T-helper 1 cell (primary cell): ENCODE measurements at regions not wholly inside any gene's neighbourhood (a gene's known extent, or its start where the extent isn't known, plus 50 kb on each side); places are given as distances from the start of the nearest gene placed in this dataset.

Experiments
- DNase-seq, 5 donors: peaks; one replicate each; pipeline ENCODE4 v3.0.0-alpha.2; 2012 to 2020

DNA sequence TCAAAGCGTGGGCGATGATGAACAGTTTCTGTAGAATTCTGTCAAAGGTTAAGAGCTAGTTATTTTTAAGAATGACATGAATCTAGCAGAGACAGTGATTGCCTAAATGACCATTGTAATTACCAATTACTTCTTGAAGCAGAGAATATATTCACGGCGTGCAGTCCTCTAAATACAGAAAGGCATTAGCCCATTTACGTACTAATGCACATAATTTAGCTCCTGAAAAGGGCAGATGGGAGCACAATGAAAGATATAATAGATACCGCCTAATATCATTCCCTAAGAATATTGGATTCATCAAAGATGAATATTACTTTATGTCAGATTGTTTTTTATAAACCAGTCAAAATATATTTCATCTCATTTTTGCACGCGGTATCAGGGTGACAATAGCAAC lies 212.4 kb downstream of the URI1 start:
- no peak for DNase-seq

DNA sequence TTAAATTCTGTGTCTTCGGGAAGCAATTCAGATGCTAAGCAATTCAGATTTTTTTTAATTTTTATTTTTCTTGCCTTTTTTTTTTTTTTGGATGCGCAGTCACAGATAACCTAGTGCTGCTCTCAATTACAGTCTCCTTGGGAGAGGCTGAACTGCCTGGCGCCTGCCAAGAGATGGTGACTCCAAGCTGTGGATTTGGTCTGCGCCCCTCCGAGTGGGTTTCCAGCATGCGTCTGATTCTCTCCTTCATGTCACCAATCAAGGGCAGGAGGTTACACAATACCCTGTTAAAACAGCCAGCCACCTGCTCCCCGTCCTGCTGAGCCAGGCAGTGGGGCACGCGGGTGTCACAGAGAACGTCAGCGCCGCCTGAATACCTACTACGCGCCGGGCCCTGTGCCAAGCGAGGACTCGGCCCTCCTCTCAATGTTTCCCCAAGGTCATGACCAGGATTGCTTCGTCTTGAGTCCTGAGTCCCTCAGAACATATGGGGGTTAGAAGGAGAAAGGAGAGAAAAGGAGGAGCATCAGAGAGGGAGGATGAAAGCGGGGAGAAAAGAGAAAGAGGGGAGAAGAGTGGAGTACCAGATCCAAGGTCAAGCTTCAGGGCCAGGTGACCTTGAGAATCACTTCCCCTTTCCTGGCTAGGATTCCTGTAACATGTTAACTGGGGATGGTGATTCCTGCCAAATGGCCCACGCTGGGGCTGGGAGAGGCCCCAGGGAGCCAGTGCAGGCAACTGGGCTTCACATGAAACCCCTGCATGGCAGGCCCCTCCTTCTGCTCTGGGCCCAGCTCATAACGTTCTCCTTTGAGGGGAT lies 213.6 kb downstream of the URI1 start:
- no peak for DNase-seq

DNA sequence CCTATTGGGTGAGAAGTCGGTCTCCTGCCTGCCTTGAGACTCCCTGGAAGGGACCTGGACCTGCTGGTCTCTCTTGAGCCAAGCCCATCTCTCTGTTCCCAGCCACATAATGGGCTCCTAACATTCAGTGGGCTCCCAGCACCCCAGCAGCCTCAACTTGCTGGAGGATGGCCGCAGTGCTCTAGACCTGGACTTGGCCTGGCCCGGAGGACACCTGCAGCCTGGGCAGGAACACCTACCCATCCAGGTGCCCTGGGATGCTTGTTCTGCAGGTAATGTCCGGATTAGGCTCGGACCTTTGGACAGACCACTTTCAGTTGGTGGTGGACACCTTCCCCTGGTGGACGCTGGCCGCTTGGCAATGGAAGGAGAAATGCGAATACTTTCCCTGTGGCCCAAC lies 214.6 kb downstream of the URI1 start:
- no peak for DNase-seq

DNA sequence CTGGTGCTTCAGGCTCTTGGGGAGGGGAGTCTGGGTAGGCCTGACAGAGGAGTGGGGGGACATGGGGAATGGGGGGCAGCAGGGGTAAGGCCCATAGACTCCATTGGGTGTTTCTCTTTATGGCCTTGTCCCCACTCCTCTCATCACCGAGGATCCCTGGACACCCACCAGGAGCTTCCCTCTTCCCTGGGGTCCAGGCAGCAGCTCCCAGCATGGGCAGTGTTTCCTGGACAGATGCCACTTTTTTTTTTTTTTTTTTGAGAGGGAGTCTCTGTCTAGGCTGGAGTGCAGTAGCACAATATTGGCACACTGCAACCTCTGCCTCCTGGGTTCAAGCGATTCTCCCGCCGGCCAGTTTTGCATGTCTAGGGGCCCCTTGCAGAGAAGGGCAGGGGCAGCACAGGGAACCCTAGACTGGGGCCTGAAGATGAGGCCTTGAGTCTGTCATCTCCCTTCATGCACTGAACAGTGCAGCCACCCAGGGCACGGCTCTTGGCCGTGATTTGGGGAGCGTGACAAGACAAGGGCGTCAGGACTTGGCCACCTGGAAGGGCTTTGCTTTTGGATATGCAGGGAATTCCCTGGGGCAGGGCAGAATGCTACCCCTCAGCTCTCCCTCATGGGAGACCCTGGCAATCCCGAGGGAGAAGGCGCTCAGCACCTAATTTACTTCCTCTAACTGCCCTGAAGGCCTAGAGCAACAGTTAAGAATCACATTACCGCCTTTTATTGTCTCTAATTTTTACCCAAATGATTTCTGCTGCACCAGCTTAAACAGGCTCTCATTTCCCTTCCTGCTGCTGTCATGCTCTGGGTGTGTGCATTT lies 213.9 kb upstream of the ZNF536 start:
- no peak for DNase-seq

DNA sequence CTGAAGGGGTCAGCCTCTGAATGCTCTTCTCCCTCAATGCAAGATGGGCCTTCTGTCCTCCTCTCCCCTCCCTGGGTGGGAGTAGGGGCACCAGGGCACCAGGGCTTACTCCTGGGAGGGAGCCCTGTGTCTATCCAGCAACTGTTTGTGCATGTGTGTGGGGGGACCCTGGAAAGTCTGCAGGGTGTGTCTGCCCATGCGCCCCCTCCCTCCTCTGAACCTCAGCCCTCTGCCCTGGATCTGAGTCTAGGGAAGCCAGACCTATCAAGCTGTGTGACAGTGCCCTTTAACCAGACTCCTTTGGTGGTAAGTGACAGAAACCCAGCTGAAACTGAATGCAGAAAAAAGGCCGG lies 213.3 kb upstream of the ZNF536 start:
- DNase-seq = no peak

DNA sequence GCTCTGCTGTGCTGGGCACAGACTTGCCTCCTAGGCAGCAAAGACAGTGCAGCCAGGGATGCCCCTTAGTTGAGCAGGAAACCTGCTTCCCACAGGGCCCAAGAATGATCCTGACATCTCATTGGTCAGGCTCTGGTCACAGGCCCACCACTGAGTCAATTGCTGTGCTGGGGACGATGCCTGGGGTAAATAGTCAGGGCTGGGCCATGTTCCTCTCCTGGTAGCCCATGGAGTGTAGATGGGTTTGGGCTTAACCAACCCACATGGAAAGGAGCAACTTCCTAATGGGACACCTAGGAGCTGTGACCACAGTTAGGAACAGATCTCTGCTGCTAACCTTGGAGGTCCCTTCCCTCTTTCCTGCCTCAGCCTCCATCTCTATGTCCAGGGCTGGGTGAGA lies 212.5 kb upstream of the ZNF536 start:
- DNase-seq = no peak

DNA sequence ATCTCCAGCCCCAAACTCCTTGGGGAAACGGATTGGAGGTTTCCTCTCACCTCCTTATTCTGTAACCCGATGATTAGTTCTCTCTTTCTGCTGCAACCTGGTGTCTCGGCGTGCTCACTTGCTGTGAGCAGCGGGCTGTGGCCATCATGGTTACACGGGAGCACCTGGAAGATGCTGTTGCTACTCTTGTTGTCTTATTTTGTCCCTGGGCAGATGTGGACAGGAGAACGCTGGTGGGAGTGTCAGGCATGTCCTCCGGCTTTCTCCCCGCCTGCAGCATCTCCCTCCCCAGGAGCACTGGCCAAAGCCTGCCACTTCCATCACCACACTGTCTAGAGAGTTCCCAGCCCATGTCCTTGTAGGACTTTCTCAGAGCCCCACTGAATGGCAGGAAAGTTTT lies 211.8 kb upstream of the ZNF536 start:
- no peak for DNase-seq

DNA sequence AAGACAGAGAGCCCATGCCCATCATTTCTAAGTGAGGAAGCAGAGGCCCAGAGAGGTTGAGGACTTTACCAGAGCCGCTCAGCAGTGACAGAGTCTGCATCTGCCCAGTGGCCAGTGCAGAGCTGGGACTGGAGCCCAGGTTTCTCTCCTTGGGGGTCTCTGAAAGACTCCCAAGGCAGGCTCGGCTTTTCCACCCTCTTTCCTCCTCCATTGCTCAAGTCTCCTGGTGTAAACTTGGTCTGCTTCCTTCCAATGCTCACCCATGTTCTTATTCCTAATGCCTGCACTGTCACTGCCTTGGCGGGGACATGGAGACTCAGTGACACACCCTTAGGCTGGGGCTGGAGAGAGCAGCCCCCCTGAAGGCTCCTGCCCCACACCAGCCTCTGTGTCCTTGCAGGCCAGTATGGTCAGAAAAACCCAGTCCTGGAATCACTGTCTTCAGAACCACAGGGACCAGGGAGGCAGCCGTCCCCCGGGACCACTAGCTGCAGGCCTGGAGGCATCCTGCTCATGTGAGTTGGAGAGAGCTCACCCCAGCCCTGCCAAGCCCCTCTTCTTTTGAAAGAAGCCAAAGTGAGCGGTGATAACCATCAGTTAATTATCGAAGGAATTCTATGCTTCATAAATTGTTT lies 211.0 kb upstream of the ZNF536 start:
- DNase-seq = no peak

DNA sequence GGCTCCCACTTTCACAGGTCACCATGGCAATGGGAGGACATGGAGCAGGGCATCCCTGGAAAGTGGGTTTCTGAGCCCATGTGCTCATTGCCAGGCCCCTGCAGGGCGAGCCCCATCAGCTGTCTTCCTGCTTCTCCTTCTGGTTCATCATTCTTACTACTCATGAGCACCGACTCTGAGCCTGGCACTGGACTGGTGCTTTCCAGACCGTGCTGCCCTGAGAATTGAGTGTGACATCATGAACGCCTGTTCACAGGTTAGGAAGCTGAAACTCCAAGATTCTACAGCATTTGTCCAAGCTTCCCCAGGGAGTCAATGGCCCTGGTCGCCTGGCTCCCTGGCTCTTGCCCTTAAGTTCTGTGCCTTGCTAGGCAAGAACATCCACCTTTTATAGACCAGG lies 210.4 kb upstream of the ZNF536 start:
- no peak for DNase-seq

DNA sequence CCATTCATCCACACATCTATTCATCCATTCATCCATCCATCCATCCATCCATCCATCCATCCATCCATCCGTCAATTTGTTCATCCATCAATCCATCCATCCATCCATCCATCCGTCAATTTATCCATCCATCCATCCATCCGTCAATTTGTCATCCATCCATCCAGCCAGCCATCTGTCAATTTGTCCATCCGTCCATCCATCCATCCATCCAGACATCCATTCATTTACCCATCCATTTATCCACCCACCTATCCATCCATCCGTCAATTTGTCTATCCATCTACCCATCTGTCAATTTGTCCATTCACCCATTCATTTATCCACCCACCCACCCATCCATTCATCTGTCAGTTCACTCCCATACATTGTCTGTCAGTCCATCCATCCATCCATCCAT lies 209.5 kb upstream of the ZNF536 start:
- DNase-seq = no peak

DNA sequence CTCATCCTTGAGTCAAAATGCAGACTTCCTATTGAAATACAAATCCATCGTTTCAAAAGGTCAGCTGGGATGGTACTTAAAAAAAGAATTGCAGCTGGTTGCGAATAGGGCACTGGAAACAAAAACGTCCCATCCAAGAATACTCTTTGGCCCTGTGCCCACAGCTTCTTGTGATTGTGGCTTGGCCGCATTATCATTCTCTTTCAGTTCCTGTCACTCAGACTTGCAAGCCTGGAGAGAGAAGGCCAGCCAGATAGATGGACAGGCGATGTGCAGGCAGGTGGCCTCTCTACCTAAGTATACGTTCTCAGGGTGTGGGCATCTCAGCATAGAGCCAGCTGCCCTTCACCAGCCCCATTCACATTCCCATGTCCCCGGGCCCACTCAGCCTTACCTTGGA lies 208.5 kb upstream of the ZNF536 start:
- no peak for DNase-seq

DNA sequence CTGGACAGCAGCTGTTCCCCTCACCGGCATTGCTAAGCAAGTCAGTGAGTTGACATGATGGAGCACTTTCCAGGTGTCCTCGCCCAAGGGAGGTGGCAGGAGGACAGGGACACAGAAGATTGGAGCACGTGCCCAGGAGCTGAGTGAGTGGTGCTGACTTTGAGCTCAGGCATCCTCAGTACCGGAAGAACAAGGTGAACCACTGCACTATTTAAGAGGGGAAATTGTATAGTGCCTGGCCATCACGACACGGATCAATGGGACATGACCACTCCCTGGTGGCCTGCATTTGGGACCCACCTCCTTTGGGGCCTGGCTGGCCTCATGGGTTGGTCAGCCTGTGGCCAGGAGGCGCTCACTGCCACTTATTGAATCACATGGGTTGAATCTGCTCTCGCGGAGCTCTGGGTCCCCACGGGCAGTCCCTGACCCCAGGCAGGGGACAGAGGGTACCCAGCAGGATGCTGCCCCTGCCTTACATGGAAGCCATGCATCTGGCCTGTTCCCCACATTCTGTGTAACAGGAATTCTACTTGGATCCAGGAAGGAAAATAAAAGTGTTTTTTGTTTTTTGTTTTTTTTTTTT lies 206.9 kb upstream of the ZNF536 start:
- DNase-seq = no peak

DNA sequence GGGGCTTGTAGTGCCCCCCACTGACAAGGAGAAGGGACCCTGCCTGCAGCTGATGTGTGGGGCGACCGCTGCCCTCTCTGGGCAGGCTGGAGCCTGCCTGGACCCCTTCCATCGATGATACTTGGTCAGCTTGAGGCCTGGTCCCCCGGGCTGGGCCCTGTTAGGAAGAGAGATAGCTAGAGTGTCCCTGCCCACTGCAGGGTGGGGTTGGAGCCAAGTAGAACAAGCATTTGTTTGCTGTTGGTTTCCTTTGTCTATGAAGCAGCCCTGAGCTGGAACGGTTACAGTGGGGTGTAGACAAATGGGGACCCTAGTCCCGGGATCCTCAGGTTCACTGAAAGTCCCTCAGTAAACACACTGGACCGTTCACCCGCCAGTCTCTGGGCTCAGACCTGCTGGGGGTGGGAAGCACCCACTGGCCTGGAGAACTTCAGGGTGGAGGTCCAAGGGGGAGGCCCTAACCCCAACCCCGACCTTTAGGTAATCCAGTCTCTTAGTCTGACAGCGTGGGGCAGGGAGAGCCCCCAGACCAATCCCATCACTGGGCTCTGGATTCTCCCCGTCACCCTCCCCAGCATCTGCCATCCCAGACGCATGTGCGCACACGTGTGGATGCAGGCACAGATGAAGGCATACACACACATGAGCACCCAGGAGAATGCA lies 204.8 kb upstream of the ZNF536 start:
- no peak for DNase-seq

DNA sequence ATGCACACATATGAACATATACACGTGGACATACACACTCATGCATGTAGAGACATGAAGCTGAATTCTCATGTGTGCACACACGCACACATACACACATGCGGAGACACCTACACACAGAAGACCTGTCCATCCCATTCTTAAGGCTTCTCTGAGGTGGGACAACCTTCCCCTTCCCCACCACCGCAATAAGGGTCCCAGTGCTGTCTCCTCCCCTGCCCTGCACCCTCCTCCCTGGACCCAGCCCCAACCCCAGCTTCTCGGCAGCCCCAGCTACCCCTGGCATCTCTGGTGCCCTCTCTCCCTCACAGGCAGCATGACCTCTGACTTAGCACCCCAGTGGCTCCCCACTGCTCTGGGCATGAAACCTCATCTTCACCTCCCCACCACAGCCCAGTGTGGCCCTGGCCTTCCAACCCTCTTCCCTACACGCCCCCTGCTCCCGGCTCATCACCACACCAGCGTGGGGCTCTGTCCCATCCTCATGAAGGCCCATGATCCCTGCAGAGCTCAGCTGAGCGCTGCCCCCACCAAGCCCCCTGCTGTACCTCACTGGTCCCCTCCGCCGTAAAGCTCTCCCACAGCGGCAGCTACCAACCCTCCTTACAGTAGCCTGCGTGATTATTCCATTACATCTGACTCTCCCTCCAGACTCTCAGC lies 204.1 kb upstream of the ZNF536 start:
- DNase-seq = no peak

DNA sequence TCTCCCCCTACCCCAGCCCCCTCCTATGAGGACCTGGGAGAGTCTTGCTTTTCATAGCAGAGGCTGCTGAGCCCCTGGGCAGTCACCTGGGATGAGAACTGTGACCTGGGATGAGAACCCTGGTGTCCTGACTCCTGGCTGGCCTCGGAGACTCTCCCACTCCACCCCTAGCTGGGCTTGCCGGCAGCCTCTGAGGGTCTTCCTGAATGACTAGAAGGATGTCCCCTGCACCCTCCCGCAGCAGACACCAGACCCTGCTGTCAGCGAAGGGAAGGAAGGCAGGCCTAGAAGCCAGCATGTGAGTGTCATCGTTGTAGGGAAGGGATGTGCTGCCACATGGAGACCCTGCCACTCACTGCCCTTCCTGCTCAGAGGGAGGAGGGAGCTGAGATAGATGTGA lies 203.4 kb upstream of the ZNF536 start:
- DNase-seq = no peak

DNA sequence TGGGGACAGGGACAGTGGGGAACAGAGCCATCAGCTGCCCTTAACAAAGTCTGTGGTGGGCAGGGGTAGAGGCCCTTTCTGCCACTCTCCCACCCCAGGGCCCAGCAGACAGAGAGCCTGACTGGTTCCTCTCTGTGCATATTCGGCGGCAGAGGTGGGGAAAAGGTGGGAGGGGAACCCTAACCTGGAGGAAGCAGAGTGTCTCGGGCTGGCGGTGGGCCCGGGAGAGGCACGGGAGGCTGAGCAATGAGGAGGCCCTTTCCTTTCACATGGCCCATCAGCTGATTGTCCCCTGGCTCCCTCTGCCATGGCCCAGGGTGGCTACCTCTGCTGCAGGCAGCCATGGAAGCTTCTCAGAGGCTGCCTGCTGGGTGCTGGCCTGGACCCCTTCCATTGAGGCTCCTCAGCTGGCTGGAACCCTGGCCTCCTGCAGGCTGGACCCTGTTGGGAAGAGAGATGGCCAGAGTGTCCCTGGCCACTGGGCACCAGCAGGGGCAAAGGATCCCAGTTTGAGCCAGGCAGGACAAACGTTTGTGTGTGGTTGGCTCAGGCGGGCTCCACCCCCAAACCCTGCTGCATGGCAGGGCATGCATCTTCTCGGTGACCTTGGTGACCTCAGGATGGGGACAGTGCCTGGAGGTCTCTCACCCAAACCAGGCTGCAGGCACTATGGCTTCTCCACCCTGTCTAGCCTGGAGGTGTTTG lies 202.8 kb upstream of the ZNF536 start:
- DNase-seq = no peak

DNA sequence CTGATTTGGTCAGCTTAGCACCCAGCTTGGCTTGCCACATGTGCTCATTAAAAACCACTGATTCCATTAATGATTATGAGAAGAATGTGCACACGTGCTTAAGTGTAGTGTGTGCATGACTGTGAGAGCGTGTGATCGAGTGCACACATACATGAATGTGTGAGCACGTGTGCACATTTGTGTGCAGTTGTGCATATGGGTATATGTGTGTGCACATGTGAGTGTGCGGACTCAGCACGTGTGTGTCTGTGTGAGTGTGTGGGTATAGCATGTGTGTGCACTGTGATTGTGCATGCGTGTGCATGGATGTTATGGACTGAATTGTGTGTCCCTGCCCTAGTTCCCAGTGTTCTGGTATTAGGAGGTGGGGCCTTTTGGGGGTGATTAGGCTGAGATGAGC lies 202.1 kb upstream of the ZNF536 start:
- DNase-seq = no peak

DNA sequence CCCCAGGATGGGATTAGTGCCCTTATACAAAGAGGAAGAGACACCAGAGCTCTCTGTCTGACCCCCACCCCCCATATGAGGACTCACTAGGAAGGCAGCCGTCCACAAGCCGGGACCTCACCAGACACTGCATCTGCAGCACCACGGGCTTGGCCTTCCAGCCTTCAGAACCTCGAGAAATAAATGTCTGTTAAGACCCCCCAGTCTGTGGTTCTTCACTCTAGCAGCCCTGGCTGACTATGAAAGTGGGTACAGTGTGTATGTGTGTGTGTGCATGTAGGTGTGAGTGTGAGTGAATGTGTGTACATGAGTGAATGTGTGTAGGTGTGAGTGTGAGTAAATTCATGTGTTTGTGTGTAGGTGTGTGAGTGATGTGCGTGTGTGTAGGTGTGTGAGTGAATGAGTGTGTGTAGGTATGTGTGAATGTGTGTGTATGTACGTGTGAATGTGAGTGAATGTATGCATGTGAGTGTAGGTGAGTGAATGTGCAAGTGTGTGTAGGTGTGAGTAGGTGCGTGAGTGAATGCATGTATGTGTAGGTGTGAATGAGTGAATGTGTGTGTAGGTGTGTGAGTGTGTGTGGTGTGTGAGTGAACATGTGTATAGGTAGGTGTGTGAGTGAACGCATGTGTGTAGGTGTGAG lies 201.6 kb upstream of the ZNF536 start:
- no peak for DNase-seq

DNA sequence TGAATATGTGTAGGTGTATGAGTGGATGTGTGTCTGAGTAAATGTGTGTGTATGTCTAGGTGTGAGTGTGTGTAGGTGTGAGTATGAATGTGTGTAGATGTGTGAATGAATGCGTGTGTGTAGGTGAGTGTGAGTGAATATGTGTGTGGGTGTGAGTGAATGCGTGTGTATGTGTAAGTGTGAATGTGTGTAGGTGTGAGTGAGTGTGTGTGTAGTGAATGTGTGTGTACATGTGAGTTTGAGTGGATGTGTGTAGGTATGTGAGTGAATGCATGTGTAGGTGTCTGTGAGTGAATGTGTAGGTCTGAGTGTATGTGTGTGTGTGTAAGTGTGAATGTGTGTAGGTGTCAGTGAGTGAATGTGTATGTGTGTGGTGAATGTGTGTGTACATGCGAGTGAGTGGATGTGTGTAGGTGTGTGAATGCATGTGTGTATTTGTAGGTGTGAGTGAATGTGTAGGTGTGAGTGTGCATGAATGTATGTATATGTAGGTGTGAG lies 201.0 kb upstream of the ZNF536 start:
- DNase-seq = no peak

DNA sequence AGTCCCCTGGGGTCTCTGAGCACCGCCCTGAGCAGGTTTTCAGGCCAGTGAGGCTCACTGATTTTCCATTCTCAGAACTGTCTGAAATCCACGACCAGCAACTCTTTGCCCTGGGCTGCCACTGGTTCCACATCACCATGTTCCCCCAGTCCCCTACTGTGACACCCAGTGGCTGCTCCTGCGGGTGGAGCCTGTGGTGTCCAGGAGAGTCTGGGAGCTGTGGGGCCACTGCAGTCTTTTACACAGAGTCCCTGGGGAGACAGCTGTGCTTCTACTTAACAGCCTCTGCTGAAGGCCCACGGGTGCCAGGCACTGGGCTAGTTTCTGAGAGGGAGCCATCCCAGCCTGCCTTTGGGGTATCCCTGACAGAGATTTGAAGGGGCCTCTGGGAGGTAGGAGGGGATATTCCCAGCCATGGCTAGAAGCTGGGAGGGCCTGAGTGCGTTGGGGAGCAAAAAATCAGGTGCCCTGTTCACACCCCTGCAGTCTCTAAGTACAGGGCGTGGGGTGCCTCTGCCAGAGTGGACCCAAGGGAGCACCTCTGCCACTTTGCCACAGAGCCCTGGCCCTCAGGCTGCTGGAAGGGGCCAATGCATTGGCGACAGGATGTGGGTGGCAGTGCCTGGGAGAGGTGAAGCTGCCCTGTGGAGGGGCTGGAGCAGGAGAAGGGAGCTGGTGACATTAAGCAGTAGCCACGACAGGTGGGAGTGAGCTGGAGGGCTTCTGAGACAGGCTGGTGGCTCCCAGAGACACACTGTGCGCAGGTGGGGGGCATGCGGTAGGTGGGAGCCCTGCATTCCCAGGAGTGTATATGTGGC lies 200.2 kb upstream of the ZNF536 start:
- no peak for DNase-seq
